ENCODE measurements at regions not wholly inside any gene's neighbourhood (a gene's known extent, or its start where the extent isn't known, plus 50 kb on each side); places are given as distances from the start of the nearest gene placed in this dataset.

- H3K27me3 ChIP-seq, result no peaks in the 10 kb centered on the region
- no peaks in the 10 kb centered on the region for H3K9me2 ChIP-seq (replicated peaks; ENCODE audit: insufficient read depth)
- no peak overlapping the region for H3K4me2 ChIP-seq
- H3K4me1 ChIP-seq (ENCODE audit: insufficient read depth), result no peaks in the 10 kb centered on the region
- no peaks in the 10 kb centered on the region for H3K79me2 ChIP-seq
- DNase-seq (ENCODE audit: low spot score), result no peak
- H3K4me3 ChIP-seq, result no peak overlapping the region
- H4K20me1 ChIP-seq (ENCODE audit: insufficient read depth, poor library complexity, severe bottlenecking), result no peaks in the 10 kb centered on the region
- TF ChIP-seq, protein P1, sequence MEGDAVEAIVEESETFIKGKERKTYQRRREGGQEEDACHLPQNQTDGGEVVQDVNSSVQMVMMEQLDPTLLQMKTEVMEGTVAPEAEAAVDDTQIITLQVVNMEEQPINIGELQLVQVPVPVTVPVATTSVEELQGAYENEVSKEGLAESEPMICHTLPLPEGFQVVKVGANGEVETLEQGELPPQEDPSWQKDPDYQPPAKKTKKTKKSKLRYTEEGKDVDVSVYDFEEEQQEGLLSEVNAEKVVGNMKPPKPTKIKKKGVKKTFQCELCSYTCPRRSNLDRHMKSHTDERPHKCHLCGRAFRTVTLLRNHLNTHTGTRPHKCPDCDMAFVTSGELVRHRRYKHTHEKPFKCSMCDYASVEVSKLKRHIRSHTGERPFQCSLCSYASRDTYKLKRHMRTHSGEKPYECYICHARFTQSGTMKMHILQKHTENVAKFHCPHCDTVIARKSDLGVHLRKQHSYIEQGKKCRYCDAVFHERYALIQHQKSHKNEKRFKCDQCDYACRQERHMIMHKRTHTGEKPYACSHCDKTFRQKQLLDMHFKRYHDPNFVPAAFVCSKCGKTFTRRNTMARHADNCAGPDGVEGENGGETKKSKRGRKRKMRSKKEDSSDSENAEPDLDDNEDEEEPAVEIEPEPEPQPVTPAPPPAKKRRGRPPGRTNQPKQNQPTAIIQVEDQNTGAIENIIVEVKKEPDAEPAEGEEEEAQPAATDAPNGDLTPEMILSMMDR (IDR thresholded peaks at IDR 0.05; ENCODE audit: poor library complexity), result no peak
- TF ChIP-seq EZH2phosphoT487 (IDR thresholded peaks at IDR 0.05; ENCODE audit: low read depth, severe bottlenecking, unreplicated experiment) (no peak), EZH2 (IDR thresholded peaks at IDR 0.05; ENCODE audit: borderline replicate concordance) (no peak)
- H3K36me3 ChIP-seq (replicated peaks; ENCODE audit: insufficient read depth, low read depth), result no peaks in the 10 kb centered on the region
- H3K9me3 ChIP-seq (ENCODE audit: low read depth), result no peaks in the 10 kb centered on the region
- H2AFZ ChIP-seq, result no peak overlapping the region
- 79% methylated on average over 2 of the region's 2 CpGs for WGBS (ENCODE audit: low lambda C conversion rate, missing lambda C conversion rate)
- no peak overlapping the region for H3K27ac ChIP-seq
These were observed 560.0 kb upstream of the PCDH7 start for GRCh38 chr4:30160140-30160539.

DNA sequence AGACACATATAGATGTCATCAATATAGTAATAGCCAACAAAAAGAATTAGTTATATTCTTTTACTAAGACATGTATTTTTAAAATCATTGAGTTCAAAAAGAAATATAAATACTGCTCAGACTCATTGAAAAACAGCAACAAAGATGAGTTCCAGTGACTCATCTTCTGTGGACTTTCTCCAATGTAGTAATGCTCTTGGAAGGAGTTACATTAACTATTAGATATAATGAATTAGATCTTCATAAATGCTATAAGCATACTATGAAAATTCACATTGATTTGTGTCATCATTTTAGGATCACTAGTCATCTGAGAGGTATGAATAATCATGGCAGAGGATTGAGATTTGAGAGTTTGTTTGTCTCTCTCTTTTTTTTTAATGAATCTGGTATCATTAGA lies 547.8 kb upstream of the PCDH7 start:
- H3K27me3 ChIP-seq, result no peaks in the 10 kb centered on the region
- no peak overlapping the region for H3K4me3 ChIP-seq
- no peak for DNase-seq (ENCODE audit: low spot score)
- H3K79me2 ChIP-seq, result no peaks in the 10 kb centered on the region
- H3K4me2 ChIP-seq, result no peak overlapping the region
- no peaks in the 10 kb centered on the region for H3K9me3 ChIP-seq (ENCODE audit: low read depth)
- TF ChIP-seq, protein P1 (IDR thresholded peaks at IDR 0.05; ENCODE audit: poor library complexity), result no peak
- TF ChIP-seq EZH2phosphoT487 (IDR thresholded peaks at IDR 0.05; ENCODE audit: low read depth, severe bottlenecking, unreplicated experiment) (no peak), EZH2 (IDR thresholded peaks at IDR 0.05; ENCODE audit: borderline replicate concordance) (no peak)
- no peaks in the 10 kb centered on the region for H4K20me1 ChIP-seq (ENCODE audit: insufficient read depth, poor library complexity, severe bottlenecking)
- no peaks in the 10 kb centered on the region for H3K4me1 ChIP-seq (ENCODE audit: insufficient read depth)
- H3K9me2 ChIP-seq (replicated peaks; ENCODE audit: insufficient read depth), result no peaks in the 10 kb centered on the region
- no peaks in the 10 kb centered on the region for H3K36me3 ChIP-seq (replicated peaks; ENCODE audit: insufficient read depth, low read depth)
- H2AFZ ChIP-seq, result no peak overlapping the region
- H3K27ac ChIP-seq, result no peak overlapping the region

- WGBS (ENCODE audit: low lambda C conversion rate, missing lambda C conversion rate), result 82% methylated on average over 4 of the region's 4 CpGs
- H3K9me2 ChIP-seq (replicated peaks; ENCODE audit: insufficient read depth), result no peaks in the 10 kb centered on the region
These were observed 538.7 kb upstream of the PCDH7 start for GRCh38 chr4:30181512-30181911.

DNA sequence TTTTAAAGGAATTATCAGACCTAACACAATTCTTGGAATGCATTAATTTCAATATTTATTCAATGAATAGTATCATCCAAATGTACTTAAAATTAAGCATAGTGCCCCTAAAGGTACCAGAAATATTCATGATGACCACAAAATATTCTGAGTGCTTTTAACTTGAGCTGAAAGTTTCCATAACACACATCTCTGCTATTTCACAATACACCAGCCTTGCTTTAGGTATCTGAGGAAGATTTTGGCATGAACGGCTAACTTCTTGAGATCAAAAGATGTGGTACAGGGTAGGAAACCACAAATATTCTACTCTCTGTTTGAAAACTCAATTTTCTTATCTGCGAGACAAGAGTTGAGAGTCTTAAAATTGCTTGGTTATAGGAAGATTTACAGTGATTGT lies 538.3 kb upstream of the PCDH7 start:
- DNase-seq (ENCODE audit: low spot score), result no peak
- H3K4me3 ChIP-seq, result no peak overlapping the region

More at GRCh38 chr4:30181512-30181911, 538.7 kb upstream of the PCDH7 start:
- no peak for TF ChIP-seq EZH2 (IDR thresholded peaks at IDR 0.05; ENCODE audit: borderline replicate concordance)
- Histone ChIP-seq H2AFZ (no peak overlapping the region), H3K4me3 (no peak overlapping the region), H3K79me2 (no peaks in the 10 kb centered on the region), H3K36me3 (replicated peaks; ENCODE audit: insufficient read depth, low read depth) (no peaks in the 10 kb centered on the region), H3K27ac (no peak overlapping the region), H3K4me2 (no peak overlapping the region), H4K20me1 (ENCODE audit: insufficient read depth, poor library complexity, severe bottlenecking) (no peaks in the 10 kb centered on the region), H3K4me1 (ENCODE audit: insufficient read depth) (no peaks in the 10 kb centered on the region), H3K27me3 (no peaks in the 10 kb centered on the region), H3K9me3 (ENCODE audit: low read depth) (no peaks in the 10 kb centered on the region)
- no peak for DNase-seq (ENCODE audit: low spot score)

More for the DNA sequence above, 538.3 kb upstream of the PCDH7 start:
- no peaks in the 10 kb centered on the region for H3K27me3 ChIP-seq
- no peaks in the 10 kb centered on the region for H3K9me3 ChIP-seq (ENCODE audit: low read depth)
- H3K4me1 ChIP-seq (ENCODE audit: insufficient read depth), result no peaks in the 10 kb centered on the region
- no peaks in the 10 kb centered on the region for H3K9me2 ChIP-seq (replicated peaks; ENCODE audit: insufficient read depth)
- no peaks in the 10 kb centered on the region for H3K36me3 ChIP-seq (replicated peaks; ENCODE audit: insufficient read depth, low read depth)
- H3K27ac ChIP-seq, result no peak overlapping the region
- H3K4me2 ChIP-seq, result no peak overlapping the region
- H4K20me1 ChIP-seq (ENCODE audit: insufficient read depth, poor library complexity, severe bottlenecking), result no peaks in the 10 kb centered on the region
- WGBS (ENCODE audit: low lambda C conversion rate, missing lambda C conversion rate), result 41% methylated on average over 2 of the region's 2 CpGs
- TF ChIP-seq, protein P1 (IDR thresholded peaks at IDR 0.05; ENCODE audit: poor library complexity), result no peak
- TF ChIP-seq EZH2 (IDR thresholded peaks at IDR 0.05; ENCODE audit: borderline replicate concordance) (no peak), EZH2phosphoT487 (IDR thresholded peaks at IDR 0.05; ENCODE audit: low read depth, severe bottlenecking, unreplicated experiment) (no peak)
- no peak overlapping the region for H2AFZ ChIP-seq
- no peaks in the 10 kb centered on the region for H3K79me2 ChIP-seq

Measured in hepatocyte (in vitro differentiated cells).